GM12875 (cell line): ENCODE measurements at regions not wholly inside any gene's neighbourhood (a gene's known extent, or its start where the extent isn't known, plus 50 kb on each side); places are given as distances from the start of the nearest gene placed in this dataset.
"Not testable (repeated sequence)": the region's sequence is repeated elsewhere in the genome, so short reads cannot be mapped to it uniquely, and the experiment has no call there.

Experiments used
- H3K4me3 ChIP-seq: one replicate; pipeline ENCODE4 v1.5.1; 2011; ENCODE audit warnings: low read depth, low read length, control low read depth
- CTCF ChIP-seq: IDR thresholded peaks from 2 replicates; pipeline ENCODE4 v1.5.1; 2011; ENCODE audit warnings: low read depth, mild to moderate bottlenecking, control low read depth, inconsistent platforms, low read length, moderate library complexity, borderline replicate concordance; ENCODE audit not compliant: insufficient read depth

GRCh38 chr5:68049053-68049713 lies 166.4 kb upstream of the PIK3R1 start:
- no peak overlapping the region for H3K4me3 ChIP-seq
- TF ChIP-seq CTCF = no peak

GRCh38 chr5:68048516-68048915 lies 167.0 kb upstream of the PIK3R1 start:
- no peak overlapping the region for H3K4me3 ChIP-seq
- no peak for TF ChIP-seq CTCF

GRCh38 chr5:68048054-68048453 lies 167.5 kb upstream of the PIK3R1 start:
- not testable (repeated sequence) for H3K4me3 ChIP-seq

GRCh38 chr5:68047035-68047434 lies 168.5 kb upstream of the PIK3R1 start:
- no peak for TF ChIP-seq CTCF

GRCh38 chr5:68046445-68046844 lies 169.1 kb upstream of the PIK3R1 start:
- TF ChIP-seq CTCF = no peak
- no peak overlapping the region for H3K4me3 ChIP-seq

More at GRCh38 chr5:68047035-68047434, 168.5 kb upstream of the PIK3R1 start:
- no peak overlapping the region for H3K4me3 ChIP-seq

- no peak overlapping the region for H3K4me3 ChIP-seq
- no peak for TF ChIP-seq CTCF
Measured at GRCh38 chr5:68041293-68041692, 174.3 kb upstream of the PIK3R1 start.

GRCh38 chr5:68037546-68037945 lies 178.0 kb upstream of the PIK3R1 start:
- no peak for TF ChIP-seq CTCF
- no peak overlapping the region for H3K4me3 ChIP-seq
